DMS153 treated with DMSO at 0.1 percent for 48 hours (cell line): ENCODE measurements at regions not wholly inside any gene's neighbourhood (a gene's known extent, or its start where the extent isn't known, plus 50 kb on each side); places are given as distances from the start of the nearest gene placed in this dataset.

Source experiments
- DNase-seq: peaks from one replicate; lab custom pipeline; 2025; ENCODE audit not compliant: unreplicated experiment; lab: John Stamatoyannopoulos, UW

GRCh38 chr13:47521890-47522487 is 479.1 kb downstream of the SUCLA2 start:
- DNase-seq: no peak

- DNase-seq: no peak
Measured at GRCh38 chr13:47519626-47520025, 481.4 kb downstream of the SUCLA2 start.

GRCh38 chr13:47518530-47518929 is 482.5 kb downstream of the SUCLA2 start:
- DNase-seq: no peak

GRCh38 chr13:47511647-47512046 is 489.4 kb downstream of the SUCLA2 start:
- no peak for DNase-seq

- no peak for DNase-seq
Measured at GRCh38 chr13:47508527-47509228, 492.4 kb downstream of the SUCLA2 start.

- no peak for DNase-seq
Measured at GRCh38 chr13:47503475-47503874, 497.6 kb downstream of the SUCLA2 start.

- no peak for DNase-seq
Measured at GRCh38 chr13:47502166-47502565, 498.9 kb downstream of the SUCLA2 start.

- DNase-seq: no peak
Measured at GRCh38 chr13:47499358-47500150, 501.5 kb downstream of the SUCLA2 start.

GRCh38 chr13:47484548-47484947 is 516.5 kb downstream of the SUCLA2 start:
- DNase-seq: no peak

GRCh38 chr13:47481536-47481935 is 519.5 kb downstream of the SUCLA2 start:
- DNase-seq: no peak

- no peak for DNase-seq
Measured at GRCh38 chr13:47480951-47481350, 520.1 kb downstream of the SUCLA2 start.

- no peak for DNase-seq
Measured at GRCh38 chr13:47480121-47480520, 521.0 kb downstream of the SUCLA2 start.

- DNase-seq: no peak
Measured at GRCh38 chr13:47478985-47479384, 522.1 kb downstream of the SUCLA2 start.

- DNase-seq: no peak
Measured at GRCh38 chr13:47475441-47475948, 525.6 kb downstream of the SUCLA2 start.

- no peak for DNase-seq
Measured at GRCh38 chr13:47474839-47475238, 526.2 kb downstream of the SUCLA2 start.

- no peak for DNase-seq
Measured at GRCh38 chr13:47474326-47474725, 526.7 kb downstream of the SUCLA2 start.

GRCh38 chr13:47472516-47472915 is 528.6 kb downstream of the SUCLA2 start:
- DNase-seq: no peak

- no peak for DNase-seq
Measured at GRCh38 chr13:47463726-47464125, 537.3 kb downstream of the SUCLA2 start.

GRCh38 chr13:47463002-47463401 is 538.1 kb downstream of the SUCLA2 start:
- no peak for DNase-seq

GRCh38 chr13:47461816-47462215 is 539.3 kb downstream of the SUCLA2 start:
- DNase-seq: no peak

- DNase-seq: no peak
Measured at GRCh38 chr13:47459512-47459911, 541.6 kb downstream of the SUCLA2 start.

- no peak for DNase-seq
Measured at GRCh38 chr13:47457626-47458025, 543.4 kb downstream of the SUCLA2 start.
